ENCODE measurements at regions not wholly inside any gene's neighbourhood (a gene's known extent, or its start where the extent isn't known, plus 50 kb on each side); places are given as distances from the start of the nearest gene placed in this dataset.

DNA sequence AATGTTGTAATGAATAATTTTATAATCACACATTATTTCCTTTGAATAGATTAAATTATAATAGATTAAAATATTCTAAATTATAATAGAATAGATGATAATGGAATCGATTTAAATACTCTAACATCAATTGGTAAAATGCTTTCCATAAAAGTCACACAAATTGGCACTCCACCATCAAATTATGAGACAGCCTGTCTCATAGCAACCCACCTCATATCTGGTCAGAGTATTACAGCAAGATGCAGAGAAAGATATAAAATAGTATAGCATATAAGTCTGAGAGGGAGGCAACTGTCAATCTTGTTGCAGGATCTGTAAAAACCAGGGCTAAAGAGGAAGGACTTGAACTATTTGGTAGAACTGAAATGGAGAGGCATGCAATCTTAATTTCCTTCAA, 98.4 kb upstream of the NCKAP5 start:
- BruUV-seq (replicated peaks), result no TSS peak
- H3K9ac ChIP-seq (ENCODE audit: low read depth, low read length), result no peak overlapping the region

More for the DNA sequence above, 98.4 kb upstream of the NCKAP5 start:
- intact Hi-C loops (cut with micrococcal nuclease) (no loop called here), in situ Hi-C loops (cut with MboI; ENCODE audit: low sequenced_read_pairs) (no loop called here), dilution Hi-C loops (cut with HindIII; ENCODE audit: low sequenced_read_pairs, unreplicated experiment) (no loop called here)
- Histone ChIP-seq H4K91ac (ENCODE audit: insufficient read depth, low read depth, low read length) (no peak overlapping the region), H3K9me1 (ENCODE audit: insufficient read depth, low read length) (no peaks in the 10 kb centered on the region), H4K5ac (ENCODE audit: low read depth, low read length) (no peak overlapping the region), H3K14ac (replicated peaks; ENCODE audit: low read depth, low read length) (0 out of 2 replicates have a peak overlapping the region, but pooled peaks have one; percentile 37), H3K4me3 (ENCODE audit: insufficient read depth, low read depth, low read length) (no peak overlapping the region), H3K4ac (ENCODE audit: low read depth, low read length) (peak overlapping the region; percentile 19; the same call in 1 of the 2 replicates), H4K8ac (ENCODE audit: low read depth in 2 of 2, low read length in 2 of 2) (peak overlapping the region in 1 of 2 experiments; percentile 26; a peak in 1 of 4 replicates), H2BK20ac (ENCODE audit: low read depth, low read length) (peak overlapping the region; percentile 78; the same call in 1 of the 2 replicates), H3K9me3 (ENCODE audit: control insufficient read depth, insufficient read depth, low read length) (peaks cover 6% of the 10 kb centered on the region), H2BK15ac (ENCODE audit: low read depth, low read length) (no peak overlapping the region; the same call in 2 of the 3 replicates), H3K23ac (ENCODE audit: low read depth, low read length) (no peak overlapping the region; the same call in 1 of the 2 replicates), H2BK5ac (ENCODE audit: low read depth, low read length, poor library complexity, severe bottlenecking) (peak overlapping the region; percentile 46), H3K4me2 (ENCODE audit: low read depth, low read length) (no peak overlapping the region), H3K79me1 (ENCODE audit: low read depth in 1 of 2, low read length in 2 of 2) (no peaks in the 10 kb centered on the region), H3K27me3 (ENCODE audit: control insufficient read depth, insufficient read depth, low read length) (no peaks in the 10 kb centered on the region), H2AK5ac (ENCODE audit: low read depth, low read length) (no peak overlapping the region), H2BK120ac (ENCODE audit: low read depth, low read length) (peak overlapping the region; percentile 75), H3K36me3 (ENCODE audit: control insufficient read depth, insufficient read depth, low read length) (no peaks in the 10 kb centered on the region), H4K20me1 (ENCODE audit: insufficient read depth, low read length) (no peaks in the 10 kb centered on the region), H2AFZ (replicated peaks; ENCODE audit: low read length, poor library complexity) (no peak overlapping the region), H3K4me1 (ENCODE audit: control insufficient read depth, insufficient read depth, low read length) (peaks cover 2% of the 10 kb centered on the region; the same call in 1 of the 2 replicates), H2AK9ac (replicated peaks; ENCODE audit: low read depth, low read length, poor library complexity) (no peak overlapping the region), H3K18ac (ENCODE audit: low read depth, low read length) (peak overlapping the region; percentile 24; the same call in 1 of the 2 replicates), H3K27ac (ENCODE audit: insufficient read depth, low read length) (no peak overlapping the region), H3K56ac (ENCODE audit: extremely low read depth, insufficient read depth, low read length) (no peak overlapping the region)
- no peak for TF ChIP-seq FOS (IDR thresholded peaks at IDR 0.05; ENCODE audit: low read depth, low read length)
- TF ChIP-seq, protein P1, sequence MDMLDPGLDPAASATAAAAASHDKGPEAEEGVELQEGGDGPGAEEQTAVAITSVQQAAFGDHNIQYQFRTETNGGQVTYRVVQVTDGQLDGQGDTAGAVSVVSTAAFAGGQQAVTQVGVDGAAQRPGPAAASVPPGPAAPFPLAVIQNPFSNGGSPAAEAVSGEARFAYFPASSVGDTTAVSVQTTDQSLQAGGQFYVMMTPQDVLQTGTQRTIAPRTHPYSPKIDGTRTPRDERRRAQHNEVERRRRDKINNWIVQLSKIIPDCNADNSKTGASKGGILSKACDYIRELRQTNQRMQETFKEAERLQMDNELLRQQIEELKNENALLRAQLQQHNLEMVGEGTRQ (IDR thresholded peaks at IDR 0.05; ENCODE audit: low read depth, low read length), result no peak
- peak; percentile 54 for DNase-seq
- ChIA-PET POLR2A (ENCODE audit: unreplicated experiment) (no interaction called here), CTCF (no interaction called here)
- no CpG with 5 or more reads among the region's 1 CpG for WGBS, 2 experiments (ENCODE audit: extremely low coverage in 2 of 2, insufficient read length in 1 of 2)
- ATAC-seq (ENCODE audit: low read depth), result no peak
